ENCODE measurements at regions not wholly inside any gene's neighbourhood (a gene's known extent, or its start where the extent isn't known, plus 50 kb on each side); places are given as distances from the start of the nearest gene placed in this dataset.

DNA sequence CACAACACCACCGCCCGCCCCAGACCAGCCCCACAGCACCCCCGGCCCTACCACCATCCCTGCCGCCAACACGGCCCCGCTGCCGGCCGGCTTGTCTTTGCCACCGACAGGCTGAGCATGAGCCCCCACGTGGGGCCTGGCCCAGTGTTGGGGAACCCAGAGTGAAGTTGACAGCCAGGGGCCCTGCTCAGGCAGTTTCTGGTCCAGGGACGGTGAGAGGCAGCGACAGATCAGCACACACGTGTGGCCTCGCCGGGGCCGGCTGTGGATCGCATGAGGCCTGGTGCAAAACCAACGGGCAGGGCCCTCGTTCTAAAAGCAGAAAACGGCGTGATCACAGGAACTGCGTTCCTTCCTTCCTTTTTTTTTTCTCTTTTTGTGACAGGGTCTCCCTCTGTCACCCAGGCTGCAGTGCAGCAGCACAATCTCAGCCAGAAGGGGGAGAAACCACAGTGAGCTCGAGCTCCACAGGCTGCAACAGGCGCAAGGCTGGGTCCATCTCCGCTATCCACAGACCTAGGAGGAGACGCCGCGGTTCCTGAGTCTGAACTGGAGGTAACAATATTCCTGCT, 50.5 kb upstream of the FBRSL1 start:
- no peak for DNase-seq (ENCODE audit: low read depth in 2 of 2)

GRCh38 chr12:132438726-132439125, 51.2 kb upstream of the FBRSL1 start:
- DNase-seq (ENCODE audit: low read depth in 2 of 2): no peak

DNA sequence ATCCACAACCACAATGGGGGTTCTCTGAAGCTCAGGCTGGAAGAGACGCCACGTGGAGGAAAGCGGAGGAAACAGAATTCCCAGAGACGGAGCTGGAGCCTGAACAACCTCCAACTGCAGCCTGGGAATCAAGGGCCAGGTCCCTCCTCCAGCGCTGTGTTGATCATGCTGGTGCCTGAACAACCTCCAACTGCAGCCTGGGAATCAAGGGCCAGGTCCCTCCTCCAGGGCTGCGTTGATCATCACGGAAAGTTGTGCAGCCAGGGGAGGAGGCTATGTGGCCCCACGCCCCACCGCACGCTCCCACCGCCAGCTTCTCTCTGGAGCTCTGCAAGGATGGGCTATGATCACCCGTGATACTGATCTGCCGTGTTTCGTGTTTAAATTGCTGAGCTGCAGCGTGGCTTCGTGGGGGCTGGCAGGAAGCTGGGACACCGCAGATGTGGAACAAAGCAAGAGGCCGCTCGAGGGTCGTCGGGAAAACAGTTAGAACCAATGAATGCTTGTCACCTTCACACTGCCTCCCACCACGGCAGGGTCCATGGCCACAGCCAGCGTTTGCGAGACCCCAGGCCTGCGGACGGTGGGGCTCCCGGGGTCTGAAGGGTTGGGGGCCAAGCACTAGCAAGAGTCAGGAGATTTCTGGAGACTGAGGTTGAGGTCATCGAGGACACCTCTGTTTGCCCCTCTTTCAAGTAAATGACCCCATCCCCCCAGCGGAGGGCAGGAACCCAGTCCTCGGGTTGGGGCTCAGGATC, 51.8 kb upstream of the FBRSL1 start:
- DNase-seq (ENCODE audit: low read depth in 2 of 2): no peak

DNA sequence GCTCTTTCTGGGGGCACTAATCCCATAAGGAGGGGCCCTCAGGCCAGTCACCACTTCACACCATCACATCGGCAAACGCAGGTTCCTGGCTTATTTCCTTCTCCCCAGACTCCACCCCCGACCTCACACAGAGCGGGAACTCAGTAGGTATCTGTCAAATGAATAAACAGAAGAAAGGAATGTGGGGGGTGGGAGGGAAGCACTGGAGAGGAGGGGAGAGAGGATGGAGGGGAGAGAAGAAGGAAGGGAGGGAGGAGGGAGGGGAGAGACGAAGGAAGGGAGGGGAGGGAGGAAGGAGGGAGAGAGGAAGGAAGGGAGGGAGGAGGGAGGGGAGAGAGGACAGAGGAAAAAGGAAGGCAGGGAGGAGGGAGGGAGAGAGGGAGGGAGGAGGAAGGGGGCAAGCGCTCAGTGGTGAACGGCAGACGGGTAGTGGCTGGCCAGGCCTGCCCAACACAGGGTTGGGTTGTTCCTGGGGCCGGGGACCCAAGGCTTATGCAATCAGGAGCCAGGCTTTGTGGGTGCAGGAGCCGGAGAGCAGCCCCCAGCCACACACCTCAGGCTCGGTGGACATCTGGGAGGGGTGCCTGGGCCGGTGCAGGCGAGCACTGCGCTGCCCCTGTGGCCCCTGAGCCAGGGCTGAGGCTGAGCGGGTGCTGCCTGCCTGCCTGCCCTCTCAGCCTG, 52.6 kb upstream of the FBRSL1 start:
- no peak for DNase-seq (ENCODE audit: low read depth in 2 of 2)

DNA sequence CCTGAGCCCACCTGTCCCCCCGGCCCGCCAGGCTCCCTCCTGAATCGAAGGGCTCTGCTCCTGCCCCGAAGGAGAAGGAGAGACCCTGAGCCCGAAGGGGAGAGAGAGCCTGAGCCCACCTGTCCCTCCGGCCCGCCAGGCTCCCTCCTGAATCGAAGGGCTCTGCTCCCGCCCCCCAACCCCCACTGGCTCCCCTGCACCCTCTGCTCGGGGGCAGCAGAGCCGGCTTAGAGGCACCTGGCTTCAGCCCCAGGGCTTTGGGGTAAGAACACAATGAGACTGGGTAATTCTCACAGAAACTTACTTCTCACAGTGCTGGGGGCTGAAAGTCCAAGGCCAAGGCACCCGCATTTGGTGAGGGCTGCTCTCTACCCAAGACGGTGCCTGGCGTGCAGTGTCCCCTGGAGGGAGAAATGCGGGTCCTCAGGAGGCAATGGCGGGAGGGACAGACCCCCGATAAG, 53.1 kb upstream of the FBRSL1 start:
- DNase-seq (ENCODE audit: low read depth in 2 of 2): no peak

- no peak for DNase-seq (ENCODE audit: low read depth in 2 of 2)
Observed at GRCh38 chr12:132435486-132436187, 54.3 kb upstream of the FBRSL1 start.

- DNase-seq (ENCODE audit: low read depth in 2 of 2): no peak
Observed at GRCh38 chr12:132433641-132434395, 56.1 kb upstream of the FBRSL1 start.

- DNase-seq (ENCODE audit: low read depth in 2 of 2): no peak
Observed at GRCh38 chr12:132432721-132433577, 57.0 kb upstream of the FBRSL1 start.

GRCh38 chr12:132432126-132432705, 57.7 kb upstream of the FBRSL1 start:
- no peak for DNase-seq (ENCODE audit: low read depth in 2 of 2)

- DNase-seq (ENCODE audit: low read depth in 2 of 2): no peak
Observed at GRCh38 chr12:132430838-132431774, 58.8 kb upstream of the FBRSL1 start.

GRCh38 chr12:132429946-132430643, 59.9 kb upstream of the FBRSL1 start:
- peak in 1 of 2 donors; percentile 20 for DNase-seq (ENCODE audit: low read depth in 2 of 2)

DNA sequence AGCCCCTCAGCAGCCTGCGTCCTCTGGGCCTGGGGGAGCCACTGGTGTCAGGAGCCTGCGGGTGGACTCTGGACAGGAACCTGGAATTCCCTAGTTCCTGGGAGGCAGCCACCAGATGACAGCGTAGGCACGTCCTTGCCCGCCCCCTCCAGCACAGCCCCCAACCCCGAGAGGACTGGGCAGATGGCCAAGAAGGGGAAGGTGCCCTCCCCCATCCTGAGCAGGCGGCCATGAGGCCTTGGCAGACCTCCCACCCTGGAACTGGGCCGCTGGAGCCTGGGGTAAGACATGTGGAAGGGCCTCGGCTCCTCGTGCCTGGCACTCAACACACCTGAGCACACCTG, 60.4 kb upstream of the FBRSL1 start:
- DNase-seq (ENCODE audit: low read depth in 2 of 2): no peak

DNA sequence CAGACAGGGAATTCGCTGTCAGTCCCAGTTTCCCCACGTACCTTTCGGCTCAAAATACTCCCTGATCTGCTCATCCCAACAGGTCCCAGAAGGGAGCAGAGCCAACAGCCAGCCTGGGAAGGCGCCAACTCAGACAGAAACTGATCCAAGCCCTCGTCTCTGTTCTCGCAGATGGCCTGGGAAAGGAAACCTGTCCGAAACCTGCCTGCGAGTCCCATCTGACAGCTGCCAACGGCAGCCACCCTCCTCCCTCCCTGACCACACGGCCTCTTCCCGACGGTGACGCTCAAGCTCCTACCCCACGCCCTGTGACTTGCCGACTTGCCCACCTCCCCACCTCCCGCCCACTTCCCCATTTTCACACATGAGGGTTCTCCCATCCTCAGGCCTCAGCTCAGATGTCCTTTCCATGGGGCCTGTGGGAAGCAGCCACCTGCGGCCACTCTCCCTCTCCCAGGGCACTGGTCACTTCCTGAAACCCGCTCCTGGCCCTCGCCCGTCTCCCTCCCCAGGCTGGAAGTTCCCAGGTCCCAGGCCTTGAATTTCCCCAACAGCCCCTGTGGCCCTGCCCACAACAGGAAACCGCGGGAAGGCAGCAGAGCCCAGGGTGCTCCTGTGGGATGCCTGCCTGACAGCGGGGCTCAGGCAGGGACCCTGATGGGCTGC, 60.9 kb upstream of the FBRSL1 start:
- no peak for DNase-seq (ENCODE audit: low read depth in 2 of 2)

DNA sequence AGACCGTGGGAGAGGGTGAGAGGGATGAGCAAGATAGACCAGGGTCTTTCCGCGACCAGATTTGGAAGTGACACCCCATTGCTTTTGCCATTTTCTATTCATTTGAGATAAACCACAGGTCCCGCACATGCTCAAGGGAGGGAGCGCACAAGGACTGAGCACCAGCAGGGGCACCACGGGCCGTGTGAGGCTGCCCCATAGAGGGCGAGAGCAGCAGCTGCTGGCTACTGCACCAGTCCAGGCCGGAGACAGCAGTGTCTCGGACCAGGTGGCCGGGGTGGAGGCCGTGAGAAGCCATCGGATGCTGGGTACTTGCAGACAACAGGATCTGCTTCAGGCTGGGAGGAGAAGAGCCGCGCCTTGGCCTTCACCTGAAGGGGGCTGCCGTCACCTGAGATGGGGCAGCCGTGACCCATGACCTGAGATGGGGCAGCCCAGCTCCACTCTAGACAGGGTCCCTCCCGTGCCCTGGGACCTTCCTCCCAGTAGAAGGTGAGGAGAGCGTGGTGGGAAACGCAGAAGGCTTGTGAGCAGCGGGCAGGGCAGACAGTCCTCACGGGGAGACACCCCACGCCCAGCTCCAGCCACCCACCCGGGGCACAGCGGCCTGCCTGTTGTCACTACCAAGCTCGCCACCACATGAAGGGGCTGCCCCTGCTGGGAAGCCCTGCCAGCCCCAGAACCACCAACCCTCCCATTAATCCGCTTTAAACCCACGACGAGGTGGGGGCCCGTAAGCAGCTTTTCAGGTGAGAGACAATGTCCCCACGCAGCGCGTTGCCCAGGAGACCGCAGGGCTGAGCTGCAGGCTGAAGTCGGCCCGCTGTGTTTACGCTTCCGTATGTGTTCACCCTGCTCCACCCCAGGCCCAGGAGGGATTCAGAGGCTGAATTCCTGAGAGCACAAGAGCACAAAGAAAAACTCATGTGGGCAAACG, 61.7 kb upstream of the FBRSL1 start:
- no peak for DNase-seq (ENCODE audit: low read depth in 2 of 2)

DNA sequence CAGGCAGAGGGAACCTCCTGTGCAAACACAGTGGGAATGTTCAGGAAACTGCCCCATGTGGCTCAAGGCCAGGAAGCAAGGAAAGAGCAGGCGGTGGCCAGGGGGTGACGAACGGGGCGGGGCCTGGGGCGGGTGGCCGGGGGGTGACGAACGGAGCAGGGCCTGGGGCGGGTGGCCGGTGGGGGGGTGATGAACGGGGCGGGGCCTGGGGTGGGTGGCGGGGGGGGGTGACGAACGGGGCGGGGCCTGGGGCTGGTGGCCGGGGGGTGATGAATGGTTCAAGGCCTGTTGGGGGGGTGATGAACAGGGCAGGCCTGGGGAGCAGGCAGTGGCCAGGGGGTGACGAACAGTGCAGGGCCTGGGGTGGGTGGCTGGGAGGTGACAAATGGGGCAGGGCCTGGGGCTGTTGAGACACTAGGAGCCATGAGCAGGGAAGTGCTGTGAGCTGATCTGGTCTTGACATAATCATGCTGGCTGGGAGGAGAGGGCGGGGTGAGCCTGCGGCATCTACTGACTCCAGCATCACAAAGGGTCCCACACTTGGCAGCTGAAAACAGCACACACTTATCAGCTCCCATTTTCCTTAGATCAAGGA, 62.7 kb upstream of the FBRSL1 start:
- no peak for DNase-seq (ENCODE audit: low read depth in 2 of 2)

- DNase-seq (ENCODE audit: low read depth in 2 of 2): no peak
Observed at GRCh38 chr12:132426349-132427173, 63.4 kb upstream of the FBRSL1 start.

All from stimulated activated CD4-positive, alpha-beta T cell treated with anti-CD3 and anti-CD28 coated beads, Interleukin-15, amount 100 ng/mL, for 48 hours (primary cell).